ENCODE measurements at regions not wholly inside any gene's neighbourhood (a gene's known extent, or its start where the extent isn't known, plus 50 kb on each side); places are given as distances from the start of the nearest gene placed in this dataset.

DNA sequence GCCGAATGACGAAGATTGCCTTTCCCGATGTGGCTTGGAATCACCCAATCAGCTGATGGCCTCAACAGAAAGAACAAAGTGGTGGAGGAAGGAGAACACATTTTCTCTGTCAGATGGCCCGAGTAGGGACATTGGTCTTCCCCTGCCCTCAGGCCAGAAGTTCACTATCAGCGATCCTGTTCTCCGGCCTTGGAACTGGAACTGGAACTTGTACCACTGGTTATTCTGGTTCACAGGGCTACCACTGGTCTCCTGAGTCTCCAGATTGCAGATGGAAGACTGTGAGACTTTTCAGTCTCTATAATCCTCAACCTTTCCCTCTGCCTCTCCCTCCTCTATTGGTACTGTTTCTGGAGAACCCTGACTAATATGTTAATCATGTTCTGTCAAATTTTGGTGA, 180.4 kb downstream of the ANKRD30B start:
- Mint-ChIP-seq H3K4me3 (no peak overlapping the region), H3K27me3 (ENCODE audit: low read depth, poor library complexity) (no peaks in the 10 kb centered on the region), H3K36me3 (ENCODE audit: low read depth) (peaks cover 4% of the 10 kb centered on the region), H3K4me1 (no peaks in the 10 kb centered on the region), H3K9me3 (peaks cover 91% of the 10 kb centered on the region), H3K27ac (no peak overlapping the region)
- TF ChIP-seq, protein P1, sequence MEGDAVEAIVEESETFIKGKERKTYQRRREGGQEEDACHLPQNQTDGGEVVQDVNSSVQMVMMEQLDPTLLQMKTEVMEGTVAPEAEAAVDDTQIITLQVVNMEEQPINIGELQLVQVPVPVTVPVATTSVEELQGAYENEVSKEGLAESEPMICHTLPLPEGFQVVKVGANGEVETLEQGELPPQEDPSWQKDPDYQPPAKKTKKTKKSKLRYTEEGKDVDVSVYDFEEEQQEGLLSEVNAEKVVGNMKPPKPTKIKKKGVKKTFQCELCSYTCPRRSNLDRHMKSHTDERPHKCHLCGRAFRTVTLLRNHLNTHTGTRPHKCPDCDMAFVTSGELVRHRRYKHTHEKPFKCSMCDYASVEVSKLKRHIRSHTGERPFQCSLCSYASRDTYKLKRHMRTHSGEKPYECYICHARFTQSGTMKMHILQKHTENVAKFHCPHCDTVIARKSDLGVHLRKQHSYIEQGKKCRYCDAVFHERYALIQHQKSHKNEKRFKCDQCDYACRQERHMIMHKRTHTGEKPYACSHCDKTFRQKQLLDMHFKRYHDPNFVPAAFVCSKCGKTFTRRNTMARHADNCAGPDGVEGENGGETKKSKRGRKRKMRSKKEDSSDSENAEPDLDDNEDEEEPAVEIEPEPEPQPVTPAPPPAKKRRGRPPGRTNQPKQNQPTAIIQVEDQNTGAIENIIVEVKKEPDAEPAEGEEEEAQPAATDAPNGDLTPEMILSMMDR (IDR thresholded peaks at IDR 0.05) = no peak
- no peak for DNase-seq

DNA sequence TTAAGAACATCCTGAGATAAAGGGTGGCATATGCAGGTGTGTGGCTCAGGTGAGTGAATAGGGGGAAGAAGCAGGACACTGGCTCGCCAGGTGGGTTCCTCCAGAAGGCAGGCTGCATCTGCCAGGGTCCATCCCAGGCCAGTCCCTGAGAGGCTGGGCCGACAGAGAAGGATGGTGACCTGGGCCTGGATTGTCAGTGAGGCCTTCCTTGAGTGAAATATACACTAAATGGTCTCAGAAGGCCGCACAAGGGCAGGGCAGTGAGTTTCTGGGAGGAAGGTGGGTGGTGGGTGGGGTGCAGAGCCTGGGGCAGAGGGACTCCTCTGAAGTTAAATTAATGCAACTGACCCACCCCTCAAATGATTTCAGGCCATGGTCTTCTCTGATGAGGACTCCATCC, 182.1 kb downstream of the ANKRD30B start:
- Mint-ChIP-seq H3K4me1 (no peaks in the 10 kb centered on the region), H3K4me3 (no peak overlapping the region), H3K36me3 (ENCODE audit: low read depth) (no peaks in the 10 kb centered on the region), H3K27me3 (ENCODE audit: low read depth, poor library complexity) (no peaks in the 10 kb centered on the region), H3K27ac (no peak overlapping the region), H3K9me3 (peaks cover 90% of the 10 kb centered on the region)
- TF ChIP-seq, protein P1 (IDR thresholded peaks at IDR 0.05) = no peak
- DNase-seq = no peak

DNA sequence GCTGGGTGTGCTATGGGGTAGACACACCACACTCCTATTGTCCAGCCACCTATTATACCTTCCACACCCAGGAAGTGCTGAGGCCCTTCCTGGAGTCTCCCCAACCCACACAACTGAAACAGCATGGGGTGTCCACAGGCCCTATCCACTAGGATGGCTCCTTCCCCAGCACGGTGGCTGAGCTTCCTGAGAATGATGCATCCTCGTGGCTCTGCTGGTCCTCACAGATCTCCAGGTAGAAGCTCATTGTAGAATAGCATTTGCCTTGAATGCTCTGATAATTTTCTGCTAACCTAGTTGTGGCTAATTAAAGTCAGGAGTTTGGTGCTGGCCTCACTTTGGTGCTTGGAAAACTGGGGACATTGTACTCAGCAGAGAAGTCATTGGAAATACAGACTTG, 182.6 kb downstream of the ANKRD30B start:
- H3K9me3 Mint-ChIP-seq = peaks cover 90% of the 10 kb centered on the region
- H3K36me3 Mint-ChIP-seq (ENCODE audit: low read depth) = no peaks in the 10 kb centered on the region

DNA sequence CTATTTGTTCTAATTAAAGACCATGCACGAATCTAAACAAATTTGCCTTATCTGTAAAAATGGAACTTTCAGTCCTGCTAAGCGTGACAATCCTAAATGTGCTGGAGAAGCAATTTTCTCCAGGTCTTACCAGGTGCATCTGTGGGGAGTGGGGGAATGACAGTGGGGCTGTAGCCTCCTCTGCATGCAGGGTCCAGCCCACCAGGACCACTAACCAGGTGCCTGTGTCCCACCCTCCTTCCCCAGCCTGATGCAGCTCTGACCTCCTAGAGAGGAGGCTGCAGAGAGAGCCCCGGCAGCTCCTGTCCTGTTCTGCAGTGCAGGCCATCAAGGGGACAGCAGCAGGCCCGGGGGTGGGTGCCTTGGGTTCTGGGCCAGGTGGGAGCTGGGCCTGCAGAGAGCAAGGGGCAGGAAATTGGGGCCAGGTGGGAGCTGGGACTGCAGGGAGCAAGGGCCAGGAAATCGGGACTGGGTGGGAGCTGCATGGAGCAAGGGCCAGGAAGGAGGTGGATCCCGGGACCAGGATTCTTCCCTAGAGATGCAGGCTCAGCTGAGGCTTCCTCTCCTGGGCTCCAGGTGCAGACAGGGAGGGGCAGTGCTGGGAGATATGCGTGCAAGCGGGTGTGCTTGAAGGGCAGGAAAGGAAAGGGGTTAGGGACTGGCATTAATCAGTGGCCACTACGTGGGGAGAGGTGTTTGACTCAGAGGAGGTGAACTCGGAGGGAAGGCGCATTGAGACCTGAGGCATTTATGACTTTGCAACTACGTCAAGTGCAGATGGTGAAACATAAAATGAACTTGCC, 185.3 kb downstream of the ANKRD30B start:
- TF ChIP-seq, protein P1 (IDR thresholded peaks at IDR 0.05) = no peak
- peaks cover 92% of the 10 kb centered on the region for H3K9me3 Mint-ChIP-seq
- DNase-seq = no peak
- H3K36me3 Mint-ChIP-seq (ENCODE audit: low read depth) = peaks cover under 1% of the 10 kb centered on the region
- H3K27ac Mint-ChIP-seq = no peak overlapping the region
- H3K27me3 Mint-ChIP-seq (ENCODE audit: low read depth, poor library complexity) = no peaks in the 10 kb centered on the region
- H3K4me1 Mint-ChIP-seq = no peaks in the 10 kb centered on the region
- no peak overlapping the region for H3K4me3 Mint-ChIP-seq

More for the DNA sequence above, 182.6 kb downstream of the ANKRD30B start:
- Mint-ChIP-seq H3K27ac (no peak overlapping the region), H3K27me3 (ENCODE audit: low read depth, poor library complexity) (no peaks in the 10 kb centered on the region), H3K4me3 (no peak overlapping the region), H3K4me1 (no peaks in the 10 kb centered on the region)
- no peak for DNase-seq
- TF ChIP-seq, protein P1 (IDR thresholded peaks at IDR 0.05) = no peak

DNA sequence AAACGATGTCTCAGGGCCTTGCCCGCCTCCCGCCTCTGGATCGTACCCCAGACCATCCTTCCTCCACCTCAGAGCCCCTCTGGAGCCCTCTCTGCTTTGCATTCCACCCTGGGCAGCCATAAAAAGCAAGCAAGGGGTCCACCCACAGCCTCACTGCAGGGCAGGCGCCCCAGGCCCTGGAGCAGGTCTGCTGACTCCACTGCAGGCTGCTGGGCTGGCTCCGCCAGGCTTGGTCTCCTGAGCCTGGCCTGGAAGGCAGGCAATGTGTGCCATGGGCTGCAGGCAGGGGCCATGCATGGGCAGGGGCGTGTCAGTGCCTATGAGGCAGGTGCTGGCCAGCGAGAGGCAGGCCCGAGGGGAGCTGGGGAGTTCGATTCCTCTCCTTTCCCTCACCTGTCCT, 186.0 kb downstream of the ANKRD30B start:
- no peaks in the 10 kb centered on the region for H3K4me1 Mint-ChIP-seq
- no peaks in the 10 kb centered on the region for H3K27me3 Mint-ChIP-seq (ENCODE audit: low read depth, poor library complexity)
- peaks cover 92% of the 10 kb centered on the region for H3K9me3 Mint-ChIP-seq
- TF ChIP-seq, protein P1 (IDR thresholded peaks at IDR 0.05) = no peak
- H3K27ac Mint-ChIP-seq = no peak overlapping the region
- H3K36me3 Mint-ChIP-seq (ENCODE audit: low read depth) = peaks cover 5% of the 10 kb centered on the region
- no peak for DNase-seq
- H3K4me3 Mint-ChIP-seq = no peak overlapping the region

DNA sequence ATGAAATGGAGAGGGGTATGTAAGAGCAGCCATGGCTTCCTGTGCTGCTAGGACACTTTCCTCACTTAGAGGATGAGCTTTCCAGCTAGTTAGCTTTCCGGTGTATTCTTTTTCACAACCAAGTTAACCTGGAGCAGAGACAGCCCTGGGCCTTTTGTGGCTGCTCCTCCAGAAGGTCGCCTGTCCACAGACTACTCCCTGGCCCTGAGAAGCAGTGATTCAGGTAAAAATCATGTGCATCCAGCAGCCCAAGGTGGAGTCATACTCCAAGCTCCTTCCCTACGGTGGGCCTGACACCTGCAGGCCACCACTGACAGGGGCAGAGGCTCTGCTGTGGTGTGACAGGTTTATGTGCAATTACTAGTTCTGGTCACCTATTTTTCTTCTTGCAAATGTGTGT, 187.2 kb downstream of the ANKRD30B start:
- TF ChIP-seq, protein P1 (IDR thresholded peaks at IDR 0.05) = no peak
- DNase-seq = no peak
- H3K9me3 Mint-ChIP-seq = peaks cover 92% of the 10 kb centered on the region
- no peak overlapping the region for H3K4me3 Mint-ChIP-seq
- H3K4me1 Mint-ChIP-seq = no peaks in the 10 kb centered on the region
- peaks cover 5% of the 10 kb centered on the region for H3K36me3 Mint-ChIP-seq (ENCODE audit: low read depth)
- no peaks in the 10 kb centered on the region for H3K27me3 Mint-ChIP-seq (ENCODE audit: low read depth, poor library complexity)
- no peak overlapping the region for H3K27ac Mint-ChIP-seq
